ENCODE measurements at regions not wholly inside any gene's neighbourhood (a gene's known extent, or its start where the extent isn't known, plus 50 kb on each side); places are given as distances from the start of the nearest gene placed in this dataset.

DNA sequence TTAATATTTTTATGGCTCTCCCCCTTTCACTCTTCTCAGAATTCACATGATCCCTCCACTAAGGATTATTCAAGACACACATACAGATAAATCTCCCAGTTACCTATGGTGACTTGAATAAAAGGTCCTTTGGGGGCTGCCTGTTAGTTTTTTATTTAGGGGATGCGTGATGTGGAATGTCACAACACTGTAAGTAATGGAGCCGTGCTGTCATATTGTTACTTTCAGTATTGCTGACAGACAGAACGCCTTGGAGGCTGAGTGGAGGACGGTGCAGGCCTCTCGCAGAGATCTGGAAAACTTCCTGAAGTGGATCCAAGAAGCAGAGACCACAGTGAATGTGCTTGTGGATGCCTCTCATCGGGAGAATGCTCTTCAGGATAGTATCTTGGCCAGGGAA, 291.7 kb downstream of the UTRN start:
- H3K36me3 Mint-ChIP-seq (ENCODE audit: low read depth): peaks cover 65% of the 10 kb centered on the region
- POLR2A ChIA-PET: no interaction called here
- peaks cover 2% of the 10 kb centered on the region for H3K4me1 Mint-ChIP-seq
- DNase-seq: no peak
- H3K4me3 Mint-ChIP-seq: no peak overlapping the region
- TF ChIP-seq, protein P1, sequence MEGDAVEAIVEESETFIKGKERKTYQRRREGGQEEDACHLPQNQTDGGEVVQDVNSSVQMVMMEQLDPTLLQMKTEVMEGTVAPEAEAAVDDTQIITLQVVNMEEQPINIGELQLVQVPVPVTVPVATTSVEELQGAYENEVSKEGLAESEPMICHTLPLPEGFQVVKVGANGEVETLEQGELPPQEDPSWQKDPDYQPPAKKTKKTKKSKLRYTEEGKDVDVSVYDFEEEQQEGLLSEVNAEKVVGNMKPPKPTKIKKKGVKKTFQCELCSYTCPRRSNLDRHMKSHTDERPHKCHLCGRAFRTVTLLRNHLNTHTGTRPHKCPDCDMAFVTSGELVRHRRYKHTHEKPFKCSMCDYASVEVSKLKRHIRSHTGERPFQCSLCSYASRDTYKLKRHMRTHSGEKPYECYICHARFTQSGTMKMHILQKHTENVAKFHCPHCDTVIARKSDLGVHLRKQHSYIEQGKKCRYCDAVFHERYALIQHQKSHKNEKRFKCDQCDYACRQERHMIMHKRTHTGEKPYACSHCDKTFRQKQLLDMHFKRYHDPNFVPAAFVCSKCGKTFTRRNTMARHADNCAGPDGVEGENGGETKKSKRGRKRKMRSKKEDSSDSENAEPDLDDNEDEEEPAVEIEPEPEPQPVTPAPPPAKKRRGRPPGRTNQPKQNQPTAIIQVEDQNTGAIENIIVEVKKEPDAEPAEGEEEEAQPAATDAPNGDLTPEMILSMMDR (IDR thresholded peaks at IDR 0.05): no peak
- intact Hi-C loops (cut with micrococcal nuclease): no loop called here
- H3K9me3 Mint-ChIP-seq: peaks cover 2% of the 10 kb centered on the region
- CTCF ChIA-PET: no interaction called here
- no peak for ATAC-seq (ENCODE audit: low read depth)
- H3K27me3 Mint-ChIP-seq: no peaks in the 10 kb centered on the region
- H3K27ac Mint-ChIP-seq: no peak overlapping the region

DNA sequence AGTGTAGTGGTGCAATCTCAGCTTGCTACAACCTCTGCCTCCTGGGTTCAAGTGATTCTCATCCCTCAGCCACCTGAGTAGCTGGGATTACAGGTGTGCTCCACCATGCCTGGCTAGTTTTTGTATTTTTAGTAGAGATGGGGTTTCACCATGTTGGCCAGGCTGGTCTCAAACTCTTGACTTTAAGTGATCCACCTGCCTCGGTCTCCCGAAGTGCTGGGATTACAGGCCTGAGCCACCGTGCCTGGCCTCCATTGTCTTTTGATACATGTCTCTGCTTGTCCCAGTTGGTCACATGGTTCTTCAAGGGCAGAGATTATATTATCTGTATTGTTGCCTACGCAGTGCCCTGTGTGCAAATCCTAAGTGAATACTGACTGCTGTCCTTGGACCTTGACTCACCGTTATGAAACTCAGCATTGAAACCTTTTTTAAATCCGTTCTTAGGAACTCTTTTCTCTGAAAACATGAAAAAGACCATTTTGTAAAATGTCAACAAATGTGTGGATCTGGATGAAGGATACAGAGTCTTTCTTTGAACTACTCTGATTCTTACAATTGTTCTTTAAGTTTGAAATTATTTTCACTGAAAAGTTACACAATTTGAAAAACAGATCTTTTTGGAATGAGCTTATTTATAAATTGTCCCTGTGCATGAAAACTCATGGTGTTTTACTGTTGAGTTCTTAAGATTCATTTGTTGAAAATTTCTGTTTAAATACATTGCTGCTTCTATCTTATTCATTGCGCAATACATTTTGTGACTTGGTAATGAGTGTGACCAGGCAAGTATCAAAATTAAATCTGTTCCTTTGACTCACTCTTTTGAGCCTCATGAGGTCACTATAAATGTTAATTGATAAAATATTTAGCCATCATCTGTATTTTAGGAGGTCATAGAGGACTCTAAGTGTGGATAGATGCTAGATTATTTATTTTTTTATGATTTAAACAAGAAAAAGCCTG, 293.5 kb downstream of the UTRN start:
- POLR2A ChIA-PET: no interaction called here
- CTCF ChIA-PET: no interaction called here
- DNase-seq (no peak), ATAC-seq (ENCODE audit: low read depth) (no peak)
- Mint-ChIP-seq H3K9me3 (no peaks in the 10 kb centered on the region), H3K27me3 (no peaks in the 10 kb centered on the region), H3K4me3 (no peak overlapping the region), H3K4me1 (peaks cover 20% of the 10 kb centered on the region), H3K27ac (no peak overlapping the region), H3K36me3 (ENCODE audit: low read depth) (peaks cover 51% of the 10 kb centered on the region)
- TF ChIP-seq, protein P1 (IDR thresholded peaks at IDR 0.05): no peak
- intact Hi-C loops (cut with micrococcal nuclease): no loop called here

DNA sequence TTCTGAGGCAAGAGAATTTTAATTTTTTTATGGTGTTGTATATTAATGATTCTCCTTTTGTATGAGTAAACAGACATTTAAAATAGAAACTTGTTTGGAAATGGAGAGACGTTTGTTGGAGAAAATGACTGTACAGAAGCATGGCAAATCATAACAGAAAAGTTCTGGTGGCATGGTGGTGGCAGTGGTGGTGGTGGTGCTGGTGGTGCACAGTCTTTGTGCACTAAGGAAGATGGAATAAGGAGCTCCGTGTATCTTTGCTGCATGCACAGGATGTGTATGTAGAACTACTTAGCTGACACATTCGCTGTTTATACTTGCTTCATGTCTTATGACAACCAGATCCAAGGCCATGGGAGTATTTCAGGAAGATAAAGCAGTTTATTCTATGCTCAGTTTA, 294.9 kb downstream of the UTRN start:
- ATAC-seq (ENCODE audit: low read depth): no peak
- POLR2A ChIA-PET: no interaction called here
- TF ChIP-seq, protein P1 (IDR thresholded peaks at IDR 0.05): no peak
- Mint-ChIP-seq H3K4me1 (peaks cover 21% of the 10 kb centered on the region), H3K27me3 (no peaks in the 10 kb centered on the region), H3K4me3 (no peak overlapping the region), H3K36me3 (ENCODE audit: low read depth) (peaks cover 44% of the 10 kb centered on the region), H3K27ac (no peak overlapping the region), H3K9me3 (no peaks in the 10 kb centered on the region)
- CTCF ChIA-PET: interaction anchor here (1.2 kb wide), 1 partner anchor 12 kb away, joined by 3 read pairs; no protein-coding TSS in a partner anchor
- intact Hi-C loops (cut with micrococcal nuclease): loop anchor here (5.0 to 10.0 kb wide), 2 partner anchors 145 to 1122 kb away; no protein-coding TSS in a partner anchor
- DNase-seq: no peak

DNA sequence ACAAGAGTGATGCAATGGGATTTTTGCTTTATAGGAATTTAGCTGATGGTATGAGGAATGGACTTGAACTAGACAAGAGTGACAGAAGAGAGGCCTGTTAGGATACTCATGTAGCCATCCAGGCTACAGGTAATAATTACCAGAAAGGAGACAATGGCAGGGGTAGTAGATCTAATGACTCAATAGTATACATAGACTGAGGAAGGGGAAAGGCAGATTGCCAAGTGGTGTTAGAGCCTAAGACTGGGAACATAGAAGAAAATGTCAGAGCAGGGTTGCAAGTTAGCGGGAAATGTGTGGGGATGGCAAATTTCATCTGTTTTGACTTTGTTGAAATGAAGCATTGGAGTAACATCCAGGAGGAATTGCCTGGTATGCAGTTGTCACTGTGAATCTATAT, 295.6 kb downstream of the UTRN start:
- peaks cover 21% of the 10 kb centered on the region for H3K4me1 Mint-ChIP-seq
- ChIA-PET POLR2A (no interaction called here), CTCF (interaction anchor here (0.8 to 1.9 kb wide), 3 partner anchors 12 to 353 kb away, joined by 3 to 6 read pairs (median 3); no protein-coding TSS in a partner anchor)
- peaks cover 40% of the 10 kb centered on the region for H3K36me3 Mint-ChIP-seq (ENCODE audit: low read depth)
- intact Hi-C loops (cut with micrococcal nuclease): loop anchor here (5.0 to 10.0 kb wide), 2 partner anchors 144 to 1122 kb away; no protein-coding TSS in a partner anchor
- ATAC-seq (ENCODE audit: low read depth) (no peak), DNase-seq (no peak)
- no peak overlapping the region for H3K27ac Mint-ChIP-seq
- H3K4me3 Mint-ChIP-seq: no peak overlapping the region
- TF ChIP-seq, protein P1 (IDR thresholded peaks at IDR 0.05): no peak
- H3K9me3 Mint-ChIP-seq: no peaks in the 10 kb centered on the region
- H3K27me3 Mint-ChIP-seq: no peaks in the 10 kb centered on the region
